GM18868 (cell line): ENCODE measurements at regions not wholly inside any gene's neighbourhood (a gene's known extent, or its start where the extent isn't known, plus 50 kb on each side); places are given as distances from the start of the nearest gene placed in this dataset.

ENCODE experiments used
- ATAC-seq: cut with Tn5 transposase; IDR thresholded peaks from one replicate; pipeline ENCODE4 v1.9.1; 2021; ENCODE audit warnings: mild to moderate bottlenecking, moderate library complexity; ENCODE audit not compliant: unreplicated experiment

DNA sequence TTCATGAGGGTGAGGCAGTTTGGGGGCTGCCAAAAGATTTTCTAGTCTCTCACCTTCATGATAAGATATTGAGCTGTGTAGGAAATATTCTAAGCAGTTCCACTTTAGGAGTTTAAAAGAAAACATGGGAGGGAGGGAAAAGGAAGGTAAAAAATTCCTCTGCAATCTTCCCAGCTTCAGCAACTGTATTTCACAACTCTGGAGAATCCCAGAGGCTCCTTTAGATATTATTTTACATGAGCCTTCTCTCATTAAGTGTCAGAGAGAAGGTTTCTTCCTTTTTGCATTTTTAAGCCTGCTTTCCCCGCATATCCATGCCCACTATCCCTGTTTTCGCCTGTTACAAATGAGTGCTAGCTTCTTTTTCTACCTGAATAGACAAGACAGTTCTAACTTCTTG, 289.4 kb downstream of the CHRM3 start:
- no peak for ATAC-seq

DNA sequence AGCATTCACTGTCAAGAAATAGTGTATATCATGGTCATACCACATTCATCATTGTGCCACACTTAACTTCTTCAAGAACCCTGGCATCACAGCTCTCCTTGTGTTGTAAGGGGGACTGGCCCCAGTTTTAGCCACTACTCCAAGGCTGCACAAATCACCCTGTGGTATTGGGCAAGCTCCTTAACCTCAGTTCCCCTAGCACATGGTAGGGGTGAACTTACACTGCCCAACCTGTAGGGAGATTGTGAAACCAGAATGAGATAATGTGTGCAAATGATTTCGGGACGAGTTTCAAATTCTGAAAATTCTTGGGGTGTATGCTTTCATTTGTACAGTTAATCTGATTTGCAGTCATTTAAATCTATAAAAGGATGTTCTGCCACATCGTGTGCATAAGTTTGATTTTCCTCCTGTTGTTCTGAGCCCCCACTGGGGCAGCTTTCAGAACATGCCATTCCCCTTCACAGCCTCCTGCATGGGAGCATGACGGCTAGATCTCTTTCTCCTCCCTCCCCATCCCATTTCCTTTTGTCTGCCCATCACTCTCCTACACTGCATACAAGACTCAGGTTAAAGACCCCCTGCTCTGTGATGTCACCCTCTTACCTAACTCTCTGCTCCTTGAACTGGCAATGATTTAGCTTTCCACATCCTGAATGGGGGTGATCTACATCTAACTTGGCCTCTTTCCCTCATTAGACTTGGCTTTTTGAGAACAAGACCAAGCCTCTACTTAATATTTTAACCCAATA, 290.3 kb downstream of the CHRM3 start:
- ATAC-seq: no peak

DNA sequence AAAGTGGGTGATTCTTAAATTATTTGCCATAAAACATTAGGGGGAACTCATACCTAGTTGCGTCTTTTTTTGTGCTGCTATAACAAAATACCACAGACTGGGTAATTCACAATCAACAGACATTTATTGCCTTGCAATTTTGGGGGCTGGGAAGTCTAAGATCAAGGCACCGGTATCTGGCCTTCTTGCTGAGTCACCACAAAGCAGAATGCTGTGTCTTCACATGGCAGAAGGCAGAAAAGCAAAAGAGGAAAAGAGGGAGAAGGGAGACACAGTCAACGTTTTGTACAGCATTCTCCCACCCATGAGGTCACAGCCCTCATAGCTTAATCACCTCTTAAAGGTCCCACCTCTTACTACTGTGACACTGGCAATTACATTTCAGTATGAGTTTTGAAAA, 291.0 kb downstream of the CHRM3 start:
- no peak for ATAC-seq

DNA sequence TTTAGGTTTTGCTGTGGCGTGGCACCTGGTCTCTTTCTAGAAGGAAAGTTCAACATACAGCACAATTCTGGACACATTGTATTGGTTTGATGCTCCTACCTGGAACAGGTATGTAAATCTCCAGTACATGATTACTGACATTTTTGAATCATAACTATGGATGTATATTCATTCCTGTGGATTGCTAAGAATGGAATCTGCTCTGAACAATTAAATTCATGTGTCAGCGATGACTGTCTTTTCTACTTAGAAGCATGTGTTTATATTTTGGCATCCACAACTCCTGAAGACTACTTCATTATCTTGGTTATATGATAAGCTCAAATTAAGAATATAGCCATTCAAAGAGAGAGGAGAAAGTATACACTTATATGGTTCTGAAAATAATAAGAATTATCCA, 291.8 kb downstream of the CHRM3 start:
- ATAC-seq: no peak

DNA sequence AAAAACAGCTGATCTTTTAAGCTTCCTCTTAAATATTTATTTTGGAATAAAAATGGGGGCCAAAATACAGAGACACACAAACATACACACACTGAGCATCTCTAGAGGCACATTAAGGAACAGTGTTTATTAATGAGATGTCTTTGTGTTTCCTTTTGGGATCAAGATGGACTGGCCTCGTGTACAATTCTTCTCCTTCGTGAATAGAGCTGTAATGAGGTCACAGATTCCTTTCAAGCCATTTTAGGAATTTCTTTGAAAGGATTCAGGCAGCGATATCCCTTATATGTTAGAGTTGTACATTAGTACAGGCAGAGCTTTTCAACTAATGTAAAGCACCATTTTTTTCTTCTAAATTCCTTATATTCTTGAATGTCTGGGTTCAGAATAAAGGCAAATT, 295.7 kb downstream of the CHRM3 start:
- no peak for ATAC-seq

DNA sequence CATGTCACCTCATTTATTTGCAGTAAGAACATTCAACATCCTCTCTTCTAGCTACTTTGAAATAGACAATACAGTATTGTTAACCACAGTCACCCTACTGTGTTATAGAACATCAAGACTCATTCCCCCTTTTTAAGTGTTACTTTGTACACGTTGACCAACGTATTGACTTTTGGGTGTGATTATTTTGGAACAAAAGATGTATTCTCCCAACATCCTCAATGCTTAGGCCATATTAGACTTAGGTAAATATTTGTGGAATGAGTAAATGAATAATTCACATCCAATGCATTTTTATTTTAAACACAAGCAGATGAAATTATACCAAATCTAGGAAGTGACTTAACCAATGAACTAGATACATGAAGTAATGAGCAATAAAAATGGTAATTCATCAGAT, 296.6 kb downstream of the CHRM3 start:
- no peak for ATAC-seq

DNA sequence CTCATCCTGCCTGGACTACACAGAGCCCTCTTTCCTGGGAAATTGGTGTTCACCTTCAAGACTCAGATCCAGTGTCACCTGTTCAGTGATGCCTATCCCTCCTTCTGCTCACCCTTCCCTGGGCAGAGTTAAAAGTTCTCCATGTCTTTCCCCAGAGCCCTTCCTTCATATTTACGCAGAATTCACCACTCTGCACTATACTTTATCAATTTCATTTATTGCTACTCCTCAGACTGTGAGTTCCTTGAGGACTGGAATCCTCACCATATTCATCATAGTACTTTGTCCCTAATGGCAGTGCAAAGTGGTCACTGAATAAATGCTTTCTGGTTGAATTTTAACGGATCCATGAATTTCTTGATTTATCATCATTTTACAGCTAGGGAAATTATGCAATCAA, 300.0 kb downstream of the CHRM3 start:
- ATAC-seq: no peak

DNA sequence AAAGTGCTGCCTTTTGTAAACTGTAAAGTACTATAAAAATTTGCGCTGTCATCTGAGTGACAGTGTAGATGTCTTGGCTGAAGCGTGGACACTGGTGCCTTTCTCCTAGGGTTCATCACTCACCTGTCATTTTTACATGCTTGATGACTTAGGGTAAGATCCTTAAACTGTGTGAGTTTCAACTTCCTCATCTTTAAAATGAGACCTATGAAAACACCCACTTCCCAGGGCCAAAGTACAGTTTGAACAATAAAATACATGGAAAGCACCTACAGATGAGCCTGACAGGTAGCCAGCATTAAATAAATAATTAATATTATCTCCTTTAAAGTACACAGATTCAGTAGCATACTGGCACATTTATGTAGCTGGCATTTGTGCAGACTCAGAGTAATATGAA, 309.9 kb downstream of the CHRM3 start:
- no peak for ATAC-seq

DNA sequence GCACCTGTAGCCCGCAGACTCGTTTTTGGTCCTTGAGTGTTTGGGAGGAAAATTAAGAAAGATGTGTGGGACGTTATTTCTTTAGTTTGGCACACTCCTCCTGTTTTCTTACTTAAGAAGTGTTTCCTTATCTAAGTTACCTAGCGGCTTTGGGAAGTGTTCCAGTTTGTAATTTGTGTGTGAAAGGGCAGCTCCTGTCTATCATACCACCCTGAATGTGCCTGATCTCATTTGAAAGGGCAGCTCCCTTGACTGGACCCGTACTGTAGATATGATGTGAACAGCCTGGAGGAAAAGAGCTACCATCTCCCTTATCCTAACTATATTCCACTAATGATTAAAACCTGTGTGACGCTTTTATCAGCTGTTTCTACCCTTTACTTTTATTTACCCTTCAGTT, 314.3 kb downstream of the CHRM3 start:
- ATAC-seq: no peak

DNA sequence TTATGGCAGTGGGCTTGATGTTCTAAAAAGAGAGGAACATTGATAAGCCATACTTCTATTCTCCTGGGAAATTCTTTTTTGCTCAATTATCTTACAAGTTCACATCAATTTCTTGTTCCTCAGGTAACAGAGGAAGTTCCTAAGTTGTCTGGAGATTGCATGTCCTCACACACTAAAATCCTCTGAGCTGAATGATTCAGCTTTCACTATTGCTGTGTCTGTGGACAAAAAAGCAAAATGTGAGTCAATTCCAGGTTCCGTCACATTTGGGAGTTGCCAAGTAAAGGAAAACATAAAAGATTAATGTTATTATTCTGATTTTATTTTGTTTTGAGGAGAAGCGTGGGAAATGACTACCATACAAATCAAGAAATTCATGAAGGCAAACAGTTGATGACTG, 316.7 kb downstream of the CHRM3 start:
- no peak for ATAC-seq

DNA sequence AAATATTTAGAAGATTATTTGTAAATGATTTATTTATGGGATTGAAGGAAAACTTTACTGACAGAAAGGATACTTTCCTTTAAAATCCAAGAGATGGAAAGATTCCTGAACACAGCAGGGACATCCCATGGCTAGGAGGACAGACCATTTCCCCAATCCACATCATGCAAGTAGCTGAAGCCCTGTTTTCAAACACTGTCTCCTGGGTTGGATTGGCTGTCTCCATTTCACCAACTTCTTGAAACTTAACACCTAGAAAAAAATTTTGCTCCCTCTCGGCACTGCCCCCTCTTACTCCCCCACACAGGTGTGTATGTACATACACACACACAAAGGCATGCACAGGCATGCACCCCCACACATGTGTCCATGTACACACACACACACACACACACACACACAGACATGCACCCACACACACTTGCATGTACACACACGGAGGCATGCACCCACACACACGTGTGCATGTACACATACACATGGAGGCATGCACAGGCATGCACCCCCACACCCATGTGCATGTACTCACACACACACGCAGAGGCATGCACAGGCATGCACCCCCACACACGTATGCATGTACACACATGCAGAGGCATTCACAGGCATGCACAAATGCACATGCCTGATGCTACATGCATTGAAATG, 320.0 kb downstream of the CHRM3 start:
- no peak for ATAC-seq

DNA sequence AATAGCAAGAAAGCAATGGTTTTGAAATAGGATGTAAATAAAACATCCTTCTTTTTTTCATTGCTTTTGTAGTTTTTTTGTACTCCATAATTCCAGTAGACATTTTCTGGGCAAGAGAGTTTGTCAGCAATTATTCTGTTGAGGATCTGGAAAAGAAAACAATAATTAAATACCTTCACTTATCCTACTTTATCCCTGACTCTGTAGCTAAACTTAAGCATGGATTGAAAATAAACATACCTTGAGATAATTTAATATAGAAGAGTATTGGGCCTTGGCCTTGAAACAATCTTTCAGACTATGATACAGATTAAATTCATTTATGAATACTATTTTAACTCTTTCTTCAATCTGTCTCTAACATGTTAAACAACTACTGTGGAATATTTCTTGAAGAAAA, 321.2 kb downstream of the CHRM3 start:
- ATAC-seq: no peak

DNA sequence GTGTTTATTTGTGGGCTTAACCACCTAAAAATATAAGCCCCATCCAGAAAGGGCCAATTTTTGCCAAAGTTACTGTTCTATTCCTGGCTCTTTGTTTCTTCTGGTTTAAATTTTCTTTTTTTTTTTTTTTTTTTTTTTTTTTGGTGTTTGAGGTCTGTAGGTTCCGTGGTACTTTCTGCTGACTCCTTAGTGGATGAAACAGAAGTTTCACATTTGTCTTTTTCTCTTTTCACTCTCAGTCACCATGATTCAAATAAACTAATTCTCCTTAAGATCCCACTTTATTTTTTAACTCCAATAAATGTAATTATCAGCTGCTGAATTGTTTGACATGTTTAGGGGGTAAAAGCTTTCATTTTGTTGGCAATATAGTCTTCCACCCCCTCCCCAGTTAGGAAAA, 322.3 kb downstream of the CHRM3 start:
- no peak for ATAC-seq

DNA sequence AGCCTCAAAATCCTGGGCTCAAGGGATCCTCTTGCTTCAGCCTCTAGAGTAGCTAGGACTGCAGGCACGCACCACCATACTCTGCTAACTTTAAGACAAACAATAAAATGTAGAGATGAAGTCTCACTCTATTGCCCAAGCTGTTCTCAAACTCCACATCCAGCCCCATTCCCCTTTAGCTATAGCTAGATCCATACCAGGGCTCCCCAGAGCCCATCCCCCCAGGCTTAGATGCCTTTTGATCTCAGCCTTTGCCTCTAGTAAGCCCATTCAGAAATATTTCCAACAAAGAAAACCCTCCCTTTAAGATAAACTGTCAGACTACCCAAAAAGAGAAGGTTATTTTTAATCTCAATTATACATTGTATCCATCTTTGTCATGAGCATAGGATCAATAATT, 325.4 kb downstream of the CHRM3 start:
- ATAC-seq: no peak

DNA sequence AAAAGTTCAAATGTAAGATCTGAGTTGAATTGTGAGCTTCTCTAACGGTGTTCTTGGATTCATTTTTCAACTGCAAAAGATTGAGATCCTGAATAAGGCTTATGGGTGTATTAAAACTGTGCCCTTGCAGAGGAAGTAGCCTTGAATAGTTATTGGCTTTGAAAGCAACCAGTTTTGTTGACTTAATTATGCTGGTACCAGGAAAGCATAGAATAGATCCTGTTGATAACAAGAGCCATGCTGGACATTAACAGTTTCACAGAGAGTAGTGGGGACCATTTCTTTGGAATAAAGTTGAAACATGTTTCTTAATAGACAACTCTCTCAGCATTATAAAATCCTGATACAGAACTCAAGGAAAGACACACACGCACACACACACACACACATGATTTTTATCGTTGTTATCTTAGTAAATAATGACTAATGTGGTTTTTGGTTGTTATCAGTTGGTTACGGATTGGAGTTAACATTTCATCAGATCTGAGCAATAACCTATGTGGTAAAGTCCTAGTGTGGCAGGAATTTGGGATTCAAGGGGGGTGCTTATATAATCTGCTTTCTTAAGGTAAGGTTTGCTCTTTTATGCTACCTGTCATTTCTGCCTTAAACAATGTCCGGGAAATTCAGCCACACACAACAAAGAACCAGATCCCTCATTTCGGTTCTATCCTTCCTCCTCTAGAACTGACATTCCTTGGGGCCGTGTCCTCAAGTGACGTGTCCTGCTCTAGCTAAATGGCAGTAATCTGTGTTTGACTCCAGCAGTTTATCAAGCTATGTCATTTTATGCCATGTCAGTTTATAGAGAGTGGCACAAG, 330.9 kb downstream of the CHRM3 start:
- ATAC-seq: no peak

DNA sequence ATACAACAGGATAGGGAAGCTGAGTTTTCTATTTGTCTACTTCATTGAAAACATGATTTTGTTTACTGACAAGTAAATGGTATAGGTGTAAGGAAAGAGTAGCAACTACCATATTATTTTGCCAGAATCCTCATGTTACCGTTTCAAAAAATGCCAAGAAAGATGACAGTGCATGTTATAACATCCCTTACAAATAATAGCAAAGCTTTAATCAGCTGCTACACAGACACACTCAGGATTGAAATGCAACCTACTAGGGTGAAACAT, 331.5 kb downstream of the CHRM3 start:
- ATAC-seq: no peak

DNA sequence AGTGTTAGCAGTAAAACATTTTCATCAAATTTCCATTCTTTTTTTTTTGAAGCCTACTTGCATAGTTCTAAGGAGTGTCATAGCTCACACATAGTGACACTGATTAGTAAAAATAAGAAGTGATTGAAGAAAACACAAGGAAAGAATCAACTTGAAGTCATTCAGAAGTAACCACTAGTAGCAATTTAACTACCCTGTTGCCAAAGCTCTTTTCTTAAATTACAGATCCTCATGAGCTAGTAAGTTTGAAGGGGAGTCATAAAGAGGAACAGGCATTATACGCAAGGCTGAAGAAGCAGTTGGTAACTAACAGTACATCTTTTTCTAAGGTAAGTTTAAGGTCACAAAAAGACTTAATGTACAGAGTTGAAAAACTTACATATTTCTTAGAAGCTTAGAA, 332.2 kb downstream of the CHRM3 start:
- no peak for ATAC-seq

DNA sequence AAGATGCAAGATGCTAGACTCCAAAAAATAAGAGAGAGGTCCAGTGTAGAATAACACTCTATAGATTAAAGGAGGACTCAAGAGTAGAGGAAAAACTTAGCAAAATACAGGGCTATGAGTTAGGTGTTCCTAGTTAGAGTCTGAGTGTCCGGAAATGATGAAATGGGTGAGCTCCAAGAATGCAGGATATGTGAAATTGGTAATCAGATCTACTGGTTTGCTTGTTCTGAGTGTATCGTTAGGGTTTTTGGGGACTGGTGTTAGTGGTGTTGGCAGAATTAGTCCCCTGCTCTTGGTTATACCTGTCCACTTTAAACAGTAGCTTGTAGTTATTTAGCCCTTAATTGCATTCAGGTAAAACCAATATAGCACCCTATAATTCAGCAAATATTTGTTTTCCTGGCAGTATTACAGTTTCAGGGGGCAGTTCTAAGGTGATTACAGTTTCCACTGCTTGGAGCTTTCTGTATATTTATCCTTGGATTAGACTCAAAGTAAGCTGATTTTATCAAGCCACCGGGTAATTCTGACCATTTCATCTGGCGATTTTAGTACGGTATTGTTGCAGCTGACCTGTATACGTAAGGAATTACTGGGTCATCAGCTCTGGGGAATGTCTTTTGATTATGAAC, 332.7 kb downstream of the CHRM3 start:
- no peak for ATAC-seq

DNA sequence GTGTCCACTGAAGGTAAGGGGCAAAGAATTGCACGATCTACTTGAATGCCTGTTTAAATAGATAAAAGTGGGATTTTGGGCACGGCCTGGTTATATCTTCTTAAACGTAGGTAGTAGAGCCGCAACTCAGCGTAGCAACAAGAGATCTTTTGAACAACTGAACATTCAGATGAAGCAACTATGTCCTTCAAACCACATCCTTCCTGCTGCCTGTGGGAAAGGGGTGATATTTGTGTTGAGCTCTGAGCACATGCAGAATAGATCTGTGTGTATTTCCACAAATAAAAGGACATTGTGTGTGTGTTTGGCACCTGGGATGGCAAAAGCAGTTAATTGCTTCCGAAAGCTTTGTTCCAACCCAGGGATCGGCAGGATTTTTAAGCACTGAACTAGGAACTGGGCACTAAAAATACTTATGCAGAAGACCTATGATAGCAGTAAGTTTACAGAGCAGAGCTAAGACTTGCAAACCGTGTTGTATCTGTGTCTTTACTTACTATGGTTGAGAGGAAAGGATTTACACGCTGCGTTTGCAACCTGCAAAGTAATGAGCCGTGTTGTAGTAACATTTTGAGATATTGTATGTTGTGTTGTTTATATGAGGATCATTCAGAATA, 333.4 kb downstream of the CHRM3 start:
- no peak for ATAC-seq

DNA sequence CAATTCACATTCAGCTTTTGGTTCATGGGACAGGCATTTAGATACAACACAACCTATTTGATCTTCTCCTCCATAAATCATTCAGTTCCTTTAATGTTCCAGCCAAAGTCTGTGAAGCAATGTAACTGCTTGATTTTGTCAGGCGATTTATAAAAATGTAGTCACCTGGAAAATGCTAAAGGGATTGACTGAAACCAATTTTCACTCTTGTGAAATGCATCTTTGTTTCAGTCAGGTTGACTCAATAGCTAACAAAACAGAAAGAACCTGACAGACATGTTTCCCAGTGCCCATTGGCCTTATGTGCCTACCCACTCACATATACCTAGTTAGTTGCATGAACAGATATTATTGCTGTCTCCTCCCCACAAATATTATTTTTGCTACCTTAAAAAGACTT, 335.7 kb downstream of the CHRM3 start:
- ATAC-seq: no peak

DNA sequence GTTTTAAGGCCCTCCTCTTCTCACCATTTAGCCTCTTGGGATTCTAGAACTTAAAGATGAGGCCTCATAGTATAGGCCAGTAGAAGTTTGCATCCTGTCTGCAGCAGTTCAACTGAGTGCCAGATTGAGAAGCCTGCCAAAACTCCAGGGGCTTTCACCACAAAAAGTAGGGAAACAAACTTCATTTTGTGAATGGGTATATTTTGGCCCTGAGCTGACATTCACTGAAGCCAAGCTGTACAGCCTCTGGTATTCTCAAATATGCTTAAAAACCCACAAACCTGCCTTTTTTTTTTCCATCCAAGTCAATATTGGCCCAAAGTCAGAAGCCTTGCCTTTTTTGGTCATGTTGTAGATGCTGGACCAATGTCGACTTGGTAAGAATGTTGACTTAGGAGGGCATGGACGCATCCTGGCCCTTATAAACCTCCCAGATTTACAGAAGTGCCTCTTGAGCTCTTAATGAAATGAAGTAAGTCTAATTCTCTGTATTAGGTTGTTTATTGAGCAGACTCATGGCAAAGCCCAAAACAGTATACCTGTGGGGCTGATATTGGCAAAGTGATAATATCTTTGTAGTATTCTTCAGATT, 337.5 kb downstream of the CHRM3 start:
- no peak for ATAC-seq
